Uterus (tissue), 3 donors: ENCODE measurements at regions not wholly inside any gene's neighbourhood (a gene's known extent, or its start where the extent isn't known, plus 50 kb on each side); places are given as distances from the start of the nearest gene placed in this dataset.

Source experiments
- DNase-seq, 2 donors: peaks; one replicate each; pipeline ENCODE4 v3.0.0-alpha.2; 2019 to 2020
- H3K27ac ChIP-seq, 2 donors: fragments of 200-600 bp; sonication (generic); 1 replicate in 1 of 2; 2 replicates in 1 of 2; pipeline ENCODE4 v1.5.1; 2016 to 2018
- H3K27me3 ChIP-seq, 2 donors: fragments of 200-600 bp; sonication (generic); one replicate each; pipeline ENCODE4 v1.5.1; 2018 to 2019; ENCODE audit warnings: control low read depth in 1 of 2
- H3K36me3 ChIP-seq, 2 donors: fragments of 200-600 bp; sonication (generic); one replicate each; pipeline ENCODE4 v1.5.1; 2019; ENCODE audit warnings: control low read depth in 1 of 2
- H3K4me1 ChIP-seq, 2 donors: fragments of 200-600 bp; sonication (generic); one replicate each; pipeline ENCODE4 v1.5.1; 2018 to 2019; ENCODE audit warnings: control low read depth in 1 of 2
- H3K4me3 ChIP-seq, 2 donors: fragments of 200-600 bp; sonication (generic); 1 replicate in 1 of 2; 2 replicates in 1 of 2; pipeline ENCODE4 v1.5.1; 2018 to 2019; ENCODE audit warnings: mild to moderate bottlenecking in 1 of 2
- H3K9me3 ChIP-seq, 2 donors: fragments of 200-600 bp; sonication (generic); one replicate each; pipeline ENCODE4 v1.5.1; 2019; ENCODE audit warnings: control low read depth in 1 of 2
- POLR2A ChIP-seq, 2 donors: fragments of 450-650 bp; IDR thresholded peaks; one replicate each; pipeline ENCODE4 v1.6.1; 2016; ENCODE audit warnings: antibody characterized with exemption in 2 of 2, mild to moderate bottlenecking in 1 of 2, moderate library complexity in 1 of 2
- intact Hi-C: fragments of 100-400 bp; cut with DNase I; formaldehyde crosslinking; loops from one replicate; pipeline ENCODE4 v1.15.1; 2023; ENCODE audit warnings: low total_unique reads
- TF ChIP-seq, protein P1 (sequence below), 4 experiments: fragments of 200-600 bp in 2 of 4; fragments of 450-650 bp in 2 of 4; sonication (generic) in 2 of 4; IDR thresholded peaks; one replicate each; pipeline ENCODE4 v1.5.1; 2016 to 2019; ENCODE audit warnings: antibody characterized with exemption in 4 of 4, mild to moderate bottlenecking in 2 of 4, moderate library complexity in 1 of 4
- donor health status: DM: yes; HTN: yes; CAD: no.

DNA sequence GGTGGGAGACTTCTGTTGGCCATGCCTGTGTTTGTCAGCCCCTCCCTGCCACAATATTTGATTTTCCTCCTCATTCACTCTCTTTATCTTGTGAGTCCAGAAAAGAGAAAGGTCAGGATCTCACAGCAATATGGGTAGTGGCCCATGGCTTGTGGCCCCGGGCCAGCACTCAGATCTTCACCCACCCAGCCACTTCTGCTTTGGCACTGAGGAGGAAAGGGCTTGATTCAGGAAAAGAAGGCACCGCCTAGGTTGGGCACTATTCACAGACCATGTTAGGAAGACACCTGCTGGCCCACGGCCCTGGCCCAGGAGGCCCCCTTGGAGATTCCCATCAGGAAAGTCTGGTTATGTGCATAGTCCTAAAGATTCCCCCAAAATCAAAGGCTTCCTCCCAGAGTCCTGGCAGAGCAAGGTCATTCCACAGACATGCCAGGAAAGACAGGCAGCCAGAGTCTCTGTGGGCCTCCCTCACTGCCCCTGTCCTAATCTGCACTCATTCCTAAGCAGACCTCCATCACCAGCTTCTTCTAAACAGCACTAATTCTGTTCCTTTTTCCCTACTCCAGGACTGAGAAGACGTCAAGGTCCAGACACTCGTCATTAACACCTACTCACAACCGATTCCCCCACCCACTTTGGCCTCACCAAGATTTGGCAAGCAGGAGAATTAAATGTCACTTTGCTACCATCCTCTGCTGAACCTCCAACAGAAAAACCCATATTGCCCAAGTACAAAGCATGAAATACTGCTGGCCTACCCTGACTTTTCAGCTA, 179.3 kb downstream of the DEPDC1B start:
- intact Hi-C loops, result no loop called here
- no peaks in the 10 kb centered on the region for H3K9me3 ChIP-seq
- TF ChIP-seq POLR2A (IDR thresholded peaks at IDR 0.05), result no peak
- TF ChIP-seq, protein P1, sequence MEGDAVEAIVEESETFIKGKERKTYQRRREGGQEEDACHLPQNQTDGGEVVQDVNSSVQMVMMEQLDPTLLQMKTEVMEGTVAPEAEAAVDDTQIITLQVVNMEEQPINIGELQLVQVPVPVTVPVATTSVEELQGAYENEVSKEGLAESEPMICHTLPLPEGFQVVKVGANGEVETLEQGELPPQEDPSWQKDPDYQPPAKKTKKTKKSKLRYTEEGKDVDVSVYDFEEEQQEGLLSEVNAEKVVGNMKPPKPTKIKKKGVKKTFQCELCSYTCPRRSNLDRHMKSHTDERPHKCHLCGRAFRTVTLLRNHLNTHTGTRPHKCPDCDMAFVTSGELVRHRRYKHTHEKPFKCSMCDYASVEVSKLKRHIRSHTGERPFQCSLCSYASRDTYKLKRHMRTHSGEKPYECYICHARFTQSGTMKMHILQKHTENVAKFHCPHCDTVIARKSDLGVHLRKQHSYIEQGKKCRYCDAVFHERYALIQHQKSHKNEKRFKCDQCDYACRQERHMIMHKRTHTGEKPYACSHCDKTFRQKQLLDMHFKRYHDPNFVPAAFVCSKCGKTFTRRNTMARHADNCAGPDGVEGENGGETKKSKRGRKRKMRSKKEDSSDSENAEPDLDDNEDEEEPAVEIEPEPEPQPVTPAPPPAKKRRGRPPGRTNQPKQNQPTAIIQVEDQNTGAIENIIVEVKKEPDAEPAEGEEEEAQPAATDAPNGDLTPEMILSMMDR (IDR thresholded peaks at IDR 0.05), result no peak
- no peak for DNase-seq
- H3K36me3 ChIP-seq, result no peaks in the 10 kb centered on the region
- no peaks in the 10 kb centered on the region for H3K27me3 ChIP-seq
- H3K4me1 ChIP-seq, result no peaks in the 10 kb centered on the region
- no peak overlapping the region for H3K4me3 ChIP-seq
- peak overlapping the region; percentile 54 to 63 for H3K27ac ChIP-seq

DNA sequence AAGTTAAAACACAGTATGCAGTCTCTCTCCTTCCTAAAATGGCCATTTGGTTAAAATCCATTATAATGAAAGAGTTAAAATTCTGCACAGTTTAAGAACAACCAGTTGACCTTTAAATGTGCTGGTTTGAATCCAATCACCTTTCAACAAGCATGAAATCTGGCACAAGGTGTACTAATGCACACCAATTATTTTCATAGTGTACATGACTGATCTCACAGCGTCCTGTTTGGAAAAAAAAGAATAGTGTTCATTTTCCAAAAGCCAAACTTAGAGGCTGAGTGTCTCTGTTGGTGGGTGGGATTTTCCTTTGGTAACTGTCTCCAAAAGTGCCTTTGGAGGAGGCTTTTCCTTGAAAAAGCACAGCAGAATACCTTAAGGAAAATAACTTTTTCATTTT, 180.6 kb downstream of the DEPDC1B start:
- intact Hi-C loops, result no loop called here
- H3K27me3 ChIP-seq, result no peaks in the 10 kb centered on the region
- DNase-seq, result no peak
- no peaks in the 10 kb centered on the region for H3K36me3 ChIP-seq
- H3K9me3 ChIP-seq, result no peaks in the 10 kb centered on the region
- H3K4me3 ChIP-seq, result no peak overlapping the region
- peak overlapping the region in 1 of 2 donors; percentile 63 for H3K27ac ChIP-seq
- H3K4me1 ChIP-seq, result no peaks in the 10 kb centered on the region
- TF ChIP-seq, protein P1 (IDR thresholded peaks at IDR 0.05), result no peak
- TF ChIP-seq POLR2A (IDR thresholded peaks at IDR 0.05), result no peak

DNA sequence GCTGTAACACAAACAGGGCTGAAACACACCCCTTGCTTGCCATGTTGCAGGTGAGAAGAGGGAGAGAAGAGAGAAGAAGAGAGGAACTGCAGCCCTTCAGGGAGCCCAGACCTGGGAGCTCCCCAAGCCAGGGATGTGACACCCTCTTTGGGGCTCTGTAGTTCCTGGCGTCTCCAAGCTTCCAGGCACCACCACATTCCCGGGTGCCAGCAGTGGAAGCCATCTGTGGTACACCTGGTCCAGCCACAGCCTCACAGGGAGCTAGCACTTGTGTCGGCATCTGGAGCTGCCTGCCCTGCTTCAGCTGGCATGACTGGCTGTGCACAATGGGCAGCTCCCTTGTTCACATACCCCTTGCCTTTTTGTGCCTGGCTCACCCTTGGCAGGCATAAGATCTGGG, 182.1 kb downstream of the DEPDC1B start:
- no peak overlapping the region for H3K4me3 ChIP-seq
- H3K4me1 ChIP-seq, result no peaks in the 10 kb centered on the region
- no peak for DNase-seq
- H3K27me3 ChIP-seq, result no peaks in the 10 kb centered on the region
- peak overlapping the region in 1 of 2 donors; percentile 63 for H3K27ac ChIP-seq
- H3K36me3 ChIP-seq, result no peaks in the 10 kb centered on the region
- no peak for TF ChIP-seq POLR2A (IDR thresholded peaks at IDR 0.05)
- TF ChIP-seq, protein P1 (IDR thresholded peaks at IDR 0.05), result no peak
- intact Hi-C loops, result no loop called here
- no peaks in the 10 kb centered on the region for H3K9me3 ChIP-seq

DNA sequence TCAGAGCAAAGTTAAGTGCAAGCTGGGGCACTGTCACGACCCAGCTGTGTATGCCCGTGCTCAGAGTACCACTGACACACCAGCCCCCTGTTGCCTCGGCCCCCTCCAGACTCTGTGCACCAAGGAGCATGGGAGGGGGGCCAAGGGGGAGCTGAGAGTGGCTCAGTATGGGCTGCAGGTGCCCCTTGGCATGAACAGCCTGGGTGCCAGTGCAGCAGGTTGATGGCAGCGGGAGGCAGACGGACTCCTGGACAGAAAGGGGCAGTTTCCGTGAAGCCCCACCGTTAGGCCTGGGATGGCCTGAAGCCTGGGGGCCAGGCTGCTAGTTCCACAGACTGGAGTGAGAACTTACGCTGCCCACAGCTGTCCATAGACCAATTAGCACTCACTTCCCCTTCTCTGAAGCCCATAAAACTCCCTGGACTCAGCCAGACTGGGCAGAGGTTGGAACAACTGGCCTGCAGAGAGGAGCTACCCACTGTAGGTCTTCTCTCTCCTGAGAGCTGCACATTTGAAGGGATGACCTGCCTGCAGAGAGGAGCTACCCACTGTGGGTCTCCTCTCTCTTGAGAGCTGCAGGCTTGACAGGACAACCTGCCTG, 182.8 kb downstream of the DEPDC1B start:
- no peak for DNase-seq
- Histone ChIP-seq H3K27ac (no peak overlapping the region), H3K4me1 (no peaks in the 10 kb centered on the region), H3K9me3 (no peaks in the 10 kb centered on the region), H3K27me3 (no peaks in the 10 kb centered on the region), H3K36me3 (no peaks in the 10 kb centered on the region), H3K4me3 (no peak overlapping the region)
- TF ChIP-seq, protein P1 (IDR thresholded peaks at IDR 0.05), result no peak
- no peak for TF ChIP-seq POLR2A (IDR thresholded peaks at IDR 0.05)
- intact Hi-C loops, result no loop called here

DNA sequence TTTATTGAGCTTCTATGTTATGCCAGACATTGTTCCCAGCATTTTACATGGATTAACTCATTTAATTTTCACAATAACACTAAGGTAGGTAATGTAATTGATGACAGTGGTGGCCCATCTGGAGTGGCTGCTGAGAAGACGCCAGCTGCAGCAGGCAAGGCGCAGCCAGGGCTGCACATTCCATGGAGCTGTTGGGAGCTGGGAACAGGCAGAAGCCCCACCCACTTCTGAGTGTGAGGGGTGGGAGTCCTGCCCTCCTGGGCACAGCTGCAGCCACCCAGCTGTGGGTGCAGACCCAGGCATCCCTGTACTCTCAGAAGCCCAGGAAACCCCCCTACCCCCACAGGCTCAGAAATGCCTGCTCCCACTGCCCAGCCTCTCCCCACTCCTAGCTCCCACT, 183.3 kb downstream of the DEPDC1B start:
- no peaks in the 10 kb centered on the region for H3K4me1 ChIP-seq
- H3K27me3 ChIP-seq, result no peaks in the 10 kb centered on the region
- H3K27ac ChIP-seq, result no peak overlapping the region
- H3K9me3 ChIP-seq, result no peaks in the 10 kb centered on the region
- TF ChIP-seq, protein P1 (IDR thresholded peaks at IDR 0.05), result no peak
- no peak for TF ChIP-seq POLR2A (IDR thresholded peaks at IDR 0.05)
- no peaks in the 10 kb centered on the region for H3K36me3 ChIP-seq
- no peak overlapping the region for H3K4me3 ChIP-seq
- intact Hi-C loops, result no loop called here
- DNase-seq, result no peak
